ENCODE measurements at regions not wholly inside any gene's neighbourhood (a gene's known extent, or its start where the extent isn't known, plus 50 kb on each side); places are given as distances from the start of the nearest gene placed in this dataset.

DNA sequence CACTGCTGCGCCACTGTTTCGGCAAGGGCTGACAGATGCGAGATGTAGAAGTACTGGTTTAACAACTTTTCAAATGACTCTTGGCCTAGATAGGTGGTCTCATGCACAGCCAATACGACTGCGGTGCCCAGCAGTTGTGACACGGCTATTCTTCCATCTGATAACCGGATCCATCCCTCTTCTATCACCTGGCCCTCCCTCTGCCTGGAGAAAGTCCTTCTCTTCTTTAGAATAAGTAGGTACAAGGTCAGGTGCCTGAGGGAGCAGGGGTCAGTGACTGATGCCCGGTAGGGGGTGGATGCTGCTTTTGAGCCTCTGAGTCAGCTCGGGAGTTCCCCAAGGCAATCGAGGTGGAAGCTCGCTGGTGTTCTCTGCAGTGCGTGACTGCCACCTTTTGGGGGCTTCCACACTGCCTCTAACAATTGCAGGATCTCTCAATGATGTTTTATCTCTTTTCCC is 166.8 kb upstream of the GRIK2 start:
- TF ChIP-seq RARB (CRISPR knock-in tag; IDR thresholded peaks at IDR 0.05) (no peak), ZFP30 (CRISPR knock-in tag; IDR thresholded peaks at IDR 0.05) (no peak), ZFP3 (CRISPR knock-in tag; IDR thresholded peaks at IDR 0.05) (no peak), CSDC2 (CRISPR knock-in tag; IDR thresholded peaks at IDR 0.05) (no peak)
- TF ChIP-seq, protein P1, sequence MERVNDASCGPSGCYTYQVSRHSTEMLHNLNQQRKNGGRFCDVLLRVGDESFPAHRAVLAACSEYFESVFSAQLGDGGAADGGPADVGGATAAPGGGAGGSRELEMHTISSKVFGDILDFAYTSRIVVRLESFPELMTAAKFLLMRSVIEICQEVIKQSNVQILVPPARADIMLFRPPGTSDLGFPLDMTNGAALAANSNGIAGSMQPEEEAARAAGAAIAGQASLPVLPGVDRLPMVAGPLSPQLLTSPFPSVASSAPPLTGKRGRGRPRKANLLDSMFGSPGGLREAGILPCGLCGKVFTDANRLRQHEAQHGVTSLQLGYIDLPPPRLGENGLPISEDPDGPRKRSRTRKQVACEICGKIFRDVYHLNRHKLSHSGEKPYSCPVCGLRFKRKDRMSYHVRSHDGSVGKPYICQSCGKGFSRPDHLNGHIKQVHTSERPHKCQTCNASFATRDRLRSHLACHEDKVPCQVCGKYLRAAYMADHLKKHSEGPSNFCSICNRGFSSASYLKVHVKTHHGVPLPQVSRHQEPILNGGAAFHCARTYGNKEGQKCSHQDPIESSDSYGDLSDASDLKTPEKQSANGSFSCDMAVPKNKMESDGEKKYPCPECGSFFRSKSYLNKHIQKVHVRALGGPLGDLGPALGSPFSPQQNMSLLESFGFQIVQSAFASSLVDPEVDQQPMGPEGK (CRISPR knock-in tag; IDR thresholded peaks at IDR 0.05; ENCODE audit: borderline replicate concordance): no peak
- TF ChIP-seq, protein P2, sequence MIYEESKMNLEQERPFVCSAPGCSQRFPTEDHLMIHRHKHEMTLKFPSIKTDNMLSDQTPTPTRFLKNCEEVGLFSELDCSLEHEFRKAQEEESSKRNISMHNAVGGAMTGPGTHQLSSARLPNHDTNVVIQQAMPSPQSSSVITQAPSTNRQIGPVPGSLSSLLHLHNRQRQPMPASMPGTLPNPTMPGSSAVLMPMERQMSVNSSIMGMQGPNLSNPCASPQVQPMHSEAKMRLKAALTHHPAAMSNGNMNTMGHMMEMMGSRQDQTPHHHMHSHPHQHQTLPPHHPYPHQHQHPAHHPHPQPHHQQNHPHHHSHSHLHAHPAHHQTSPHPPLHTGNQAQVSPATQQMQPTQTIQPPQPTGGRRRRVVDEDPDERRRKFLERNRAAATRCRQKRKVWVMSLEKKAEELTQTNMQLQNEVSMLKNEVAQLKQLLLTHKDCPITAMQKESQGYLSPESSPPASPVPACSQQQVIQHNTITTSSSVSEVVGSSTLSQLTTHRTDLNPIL (CRISPR knock-in tag; IDR thresholded peaks at IDR 0.05; ENCODE audit: low read depth): no peak
- TF ChIP-seq, protein P3, sequence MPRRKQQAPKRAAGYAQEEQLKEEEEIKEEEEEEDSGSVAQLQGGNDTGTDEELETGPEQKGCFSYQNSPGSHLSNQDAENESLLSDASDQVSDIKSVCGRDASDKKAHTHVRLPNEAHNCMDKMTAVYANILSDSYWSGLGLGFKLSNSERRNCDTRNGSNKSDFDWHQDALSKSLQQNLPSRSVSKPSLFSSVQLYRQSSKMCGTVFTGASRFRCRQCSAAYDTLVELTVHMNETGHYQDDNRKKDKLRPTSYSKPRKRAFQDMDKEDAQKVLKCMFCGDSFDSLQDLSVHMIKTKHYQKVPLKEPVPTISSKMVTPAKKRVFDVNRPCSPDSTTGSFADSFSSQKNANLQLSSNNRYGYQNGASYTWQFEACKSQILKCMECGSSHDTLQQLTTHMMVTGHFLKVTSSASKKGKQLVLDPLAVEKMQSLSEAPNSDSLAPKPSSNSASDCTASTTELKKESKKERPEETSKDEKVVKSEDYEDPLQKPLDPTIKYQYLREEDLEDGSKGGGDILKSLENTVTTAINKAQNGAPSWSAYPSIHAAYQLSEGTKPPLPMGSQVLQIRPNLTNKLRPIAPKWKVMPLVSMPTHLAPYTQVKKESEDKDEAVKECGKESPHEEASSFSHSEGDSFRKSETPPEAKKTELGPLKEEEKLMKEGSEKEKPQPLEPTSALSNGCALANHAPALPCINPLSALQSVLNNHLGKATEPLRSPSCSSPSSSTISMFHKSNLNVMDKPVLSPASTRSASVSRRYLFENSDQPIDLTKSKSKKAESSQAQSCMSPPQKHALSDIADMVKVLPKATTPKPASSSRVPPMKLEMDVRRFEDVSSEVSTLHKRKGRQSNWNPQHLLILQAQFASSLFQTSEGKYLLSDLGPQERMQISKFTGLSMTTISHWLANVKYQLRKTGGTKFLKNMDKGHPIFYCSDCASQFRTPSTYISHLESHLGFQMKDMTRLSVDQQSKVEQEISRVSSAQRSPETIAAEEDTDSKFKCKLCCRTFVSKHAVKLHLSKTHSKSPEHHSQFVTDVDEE (CRISPR knock-in tag; IDR thresholded peaks at IDR 0.05): no peak
- TF ChIP-seq, protein P4, sequence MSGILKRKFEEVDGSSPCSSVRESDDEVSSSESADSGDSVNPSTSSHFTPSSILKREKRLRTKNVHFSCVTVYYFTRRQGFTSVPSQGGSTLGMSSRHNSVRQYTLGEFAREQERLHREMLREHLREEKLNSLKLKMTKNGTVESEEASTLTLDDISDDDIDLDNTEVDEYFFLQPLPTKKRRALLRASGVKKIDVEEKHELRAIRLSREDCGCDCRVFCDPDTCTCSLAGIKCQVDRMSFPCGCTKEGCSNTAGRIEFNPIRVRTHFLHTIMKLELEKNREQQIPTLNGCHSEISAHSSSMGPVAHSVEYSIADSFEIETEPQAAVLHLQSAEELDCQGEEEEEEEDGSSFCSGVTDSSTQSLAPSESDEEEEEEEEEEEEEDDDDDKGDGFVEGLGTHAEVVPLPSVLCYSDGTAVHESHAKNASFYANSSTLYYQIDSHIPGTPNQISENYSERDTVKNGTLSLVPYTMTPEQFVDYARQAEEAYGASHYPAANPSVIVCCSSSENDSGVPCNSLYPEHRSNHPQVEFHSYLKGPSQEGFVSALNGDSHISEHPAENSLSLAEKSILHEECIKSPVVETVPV (CRISPR knock-in tag; IDR thresholded peaks at IDR 0.05): no peak
- TF ChIP-seq, protein P5, sequence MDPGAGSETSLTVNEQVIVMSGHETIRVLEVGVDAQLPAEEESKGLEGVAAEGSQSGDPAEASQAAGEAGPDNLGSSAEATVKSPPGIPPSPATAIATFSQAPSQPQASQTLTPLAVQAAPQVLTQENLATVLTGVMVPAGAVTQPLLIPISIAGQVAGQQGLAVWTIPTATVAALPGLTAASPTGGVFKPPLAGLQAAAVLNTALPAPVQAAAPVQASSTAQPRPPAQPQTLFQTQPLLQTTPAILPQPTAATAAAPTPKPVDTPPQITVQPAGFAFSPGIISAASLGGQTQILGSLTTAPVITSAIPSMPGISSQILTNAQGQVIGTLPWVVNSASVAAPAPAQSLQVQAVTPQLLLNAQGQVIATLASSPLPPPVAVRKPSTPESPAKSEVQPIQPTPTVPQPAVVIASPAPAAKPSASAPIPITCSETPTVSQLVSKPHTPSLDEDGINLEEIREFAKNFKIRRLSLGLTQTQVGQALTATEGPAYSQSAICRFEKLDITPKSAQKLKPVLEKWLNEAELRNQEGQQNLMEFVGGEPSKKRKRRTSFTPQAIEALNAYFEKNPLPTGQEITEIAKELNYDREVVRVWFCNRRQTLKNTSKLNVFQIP (CRISPR knock-in tag; IDR thresholded peaks at IDR 0.05; ENCODE audit: borderline replicate concordance, low read depth): no peak
